Midbrain (tissue), 1 donor: ENCODE measurements at regions not wholly inside any gene's neighbourhood (a gene's known extent, or its start where the extent isn't known, plus 50 kb on each side); places are given as distances from the start of the nearest gene placed in this dataset.
A peak's percentile ranks its signal among the peaks of the same experiment; 100 is the strongest.
"Not testable (repeated sequence)": the region's sequence is repeated elsewhere in the genome, so short reads cannot be mapped to it uniquely, and the experiment has no call there.

Experiments used
- DNase-seq: peaks from one replicate; lab custom pipeline; 2025; lab: John Stamatoyannopoulos, UW

- no peak for DNase-seq
Observed at GRCh38 chrX:117680286-117680685, 436.3 kb downstream of the KLHL13 start.

- no peak for DNase-seq
Observed at GRCh38 chrX:117653396-117653795, 463.2 kb downstream of the KLHL13 start.

GRCh38 chrX:117645639-117646038, 471.0 kb downstream of the KLHL13 start:
- DNase-seq: no peak

- DNase-seq: no peak
Observed at GRCh38 chrX:117641913-117642656, 474.5 kb downstream of the KLHL13 start.

DNA sequence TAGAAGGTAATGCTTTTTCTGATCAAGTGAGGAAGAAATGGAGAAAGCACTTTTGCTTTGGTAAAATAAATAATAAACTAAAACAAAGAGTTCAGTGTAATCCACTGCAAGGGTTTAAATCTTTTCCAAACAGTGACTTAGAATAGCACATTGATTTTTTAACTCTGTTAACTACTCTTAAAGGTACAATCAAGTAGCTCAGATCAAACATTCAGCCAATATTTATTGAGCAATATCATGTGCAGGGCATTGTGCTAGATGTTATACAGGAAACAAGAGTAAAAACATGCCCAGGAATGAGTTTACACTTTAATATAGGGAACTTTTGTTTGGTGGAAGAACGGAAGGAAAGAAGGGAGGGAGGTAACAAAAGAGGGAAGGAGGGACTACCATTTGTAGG, 479.8 kb downstream of the KLHL13 start:
- DNase-seq: no peak

DNA sequence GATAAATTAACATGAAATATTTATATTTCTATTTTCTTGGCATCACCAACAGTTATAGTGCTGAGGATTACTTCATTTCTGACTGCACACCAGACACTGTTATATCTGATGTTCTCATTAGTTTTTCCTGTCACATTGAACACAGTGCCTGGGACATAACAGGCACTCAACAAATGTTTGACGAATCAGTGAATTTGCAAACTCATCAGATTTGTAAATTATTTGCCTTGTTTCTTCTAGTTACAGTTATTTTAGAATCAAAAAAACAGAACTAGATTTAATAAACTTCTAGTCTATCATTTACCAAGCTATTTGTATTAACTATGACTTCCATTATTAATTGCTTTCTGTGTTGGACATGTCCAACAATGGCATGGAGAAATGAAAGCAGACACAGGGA, 483.3 kb downstream of the KLHL13 start:
- no peak for DNase-seq

GRCh38 chrX:117628381-117628780, 488.2 kb downstream of the KLHL13 start:
- no peak for DNase-seq

GRCh38 chrX:117610806-117611205, 505.8 kb downstream of the KLHL13 start:
- no peak for DNase-seq

DNA sequence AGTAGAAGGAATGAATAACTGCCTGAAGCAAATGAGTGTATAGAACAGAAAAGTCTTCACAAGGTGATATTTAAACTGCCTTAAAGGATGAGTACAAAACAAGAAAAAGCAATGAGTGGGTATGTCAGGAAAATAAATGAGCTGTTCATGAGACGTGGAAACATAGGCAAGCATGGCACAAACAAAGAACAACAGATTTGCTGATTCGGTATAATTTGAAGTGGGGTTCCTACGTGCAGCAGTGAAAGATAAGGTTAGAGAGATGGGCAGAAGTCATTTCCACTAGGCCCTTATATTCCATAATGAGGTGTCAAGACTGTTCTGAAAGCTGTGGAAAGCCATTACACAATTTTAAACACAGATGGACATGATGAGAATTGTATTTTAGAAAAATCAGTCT, 506.6 kb downstream of the KLHL13 start:
- DNase-seq: no peak

DNA sequence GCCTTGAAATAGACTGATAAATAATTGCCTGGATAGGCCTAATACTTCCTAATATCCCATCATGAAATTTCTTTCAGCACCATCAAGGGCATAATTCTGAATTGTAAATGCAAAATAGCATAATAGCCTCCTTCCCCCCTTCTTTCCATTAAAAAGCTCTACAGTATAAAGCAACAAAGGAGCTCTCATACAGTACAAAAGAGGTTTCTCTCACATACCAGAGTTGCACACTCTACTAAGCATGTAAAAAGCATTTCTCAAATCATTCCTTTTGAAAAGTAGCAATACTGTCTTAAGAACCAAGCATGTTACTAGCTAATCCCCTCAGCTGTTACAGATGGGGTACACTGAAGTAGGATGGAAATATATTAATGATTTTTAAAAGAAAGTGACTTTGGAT, 509.0 kb downstream of the KLHL13 start:
- no peak for DNase-seq

GRCh38 chrX:117606101-117606500, 510.5 kb downstream of the KLHL13 start:
- DNase-seq: not testable (repeated sequence)

DNA sequence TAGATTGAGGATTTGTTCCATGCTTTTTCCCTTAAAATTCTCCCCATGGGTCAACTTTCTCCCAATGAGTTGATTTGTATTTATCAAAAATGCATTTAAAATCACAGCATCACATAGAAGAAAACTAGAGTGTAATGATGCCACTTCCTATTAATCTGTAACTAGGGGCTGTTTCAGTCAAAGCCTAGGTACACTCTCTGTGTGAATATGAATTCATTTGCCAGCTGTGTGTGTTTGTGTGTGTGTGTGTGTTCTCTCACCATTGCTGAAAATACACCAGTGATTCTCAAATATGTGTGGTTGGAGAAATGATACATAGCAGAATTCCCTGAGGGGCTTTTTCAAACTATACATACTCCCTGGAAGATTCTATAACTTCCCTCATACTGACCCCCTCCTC, 546.5 kb downstream of the KLHL13 start:
- no peak for DNase-seq

DNA sequence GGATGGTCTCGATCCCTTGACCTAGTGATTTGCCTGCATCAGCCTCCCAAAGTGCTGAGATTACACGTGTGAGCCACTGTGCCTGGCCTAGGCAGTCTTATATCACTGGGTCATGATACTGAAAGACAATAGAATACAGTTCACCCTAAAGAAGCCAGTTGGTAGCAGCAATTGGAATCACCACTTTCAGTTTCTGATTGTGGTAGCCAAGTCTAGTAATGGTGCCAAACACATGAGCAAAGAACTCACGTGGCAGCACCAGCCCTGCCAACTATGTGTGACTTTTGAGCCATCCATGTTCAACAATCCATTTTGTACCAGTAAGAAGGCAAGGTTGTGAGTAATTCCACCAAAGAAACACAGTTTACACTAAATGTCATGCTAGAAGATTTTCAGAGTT, 548.4 kb downstream of the KLHL13 start:
- no peak for DNase-seq

GRCh38 chrX:117543885-117544284, 572.7 kb downstream of the KLHL13 start:
- no peak for DNase-seq

GRCh38 chrX:117539090-117539418, 577.6 kb downstream of the KLHL13 start:
- DNase-seq: no peak

- peak; percentile 12 for DNase-seq
Observed at GRCh38 chrX:117538178-117539089, 578.2 kb downstream of the KLHL13 start.

DNA sequence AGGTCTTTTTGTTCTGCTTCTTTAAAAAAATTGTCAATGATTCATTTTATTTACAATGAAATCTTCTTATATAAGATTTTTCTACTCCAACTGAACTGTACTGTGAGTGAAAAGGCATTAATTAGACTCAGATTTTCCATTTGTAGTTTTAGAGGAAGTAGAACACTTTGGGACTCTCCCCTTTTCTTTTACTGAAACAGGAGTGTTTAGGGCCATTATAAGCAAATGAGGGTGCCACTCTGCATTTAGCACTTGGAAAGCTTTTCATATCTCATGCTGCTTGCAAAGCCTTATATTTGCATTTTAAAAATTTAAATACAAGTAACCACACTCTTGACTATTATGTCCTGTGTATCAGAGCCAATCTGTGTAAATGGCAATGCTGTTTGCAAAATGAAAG, 584.3 kb downstream of the KLHL13 start:
- no peak for DNase-seq

- no peak for DNase-seq
Observed at GRCh38 chrX:117522725-117523700, 593.6 kb downstream of the KLHL13 start.

- no peak for DNase-seq
Observed at GRCh38 chrX:117517994-117518393, 598.6 kb downstream of the KLHL13 start.

GRCh38 chrX:117511379-117511778, 605.2 kb downstream of the KLHL13 start:
- no peak for DNase-seq

DNA sequence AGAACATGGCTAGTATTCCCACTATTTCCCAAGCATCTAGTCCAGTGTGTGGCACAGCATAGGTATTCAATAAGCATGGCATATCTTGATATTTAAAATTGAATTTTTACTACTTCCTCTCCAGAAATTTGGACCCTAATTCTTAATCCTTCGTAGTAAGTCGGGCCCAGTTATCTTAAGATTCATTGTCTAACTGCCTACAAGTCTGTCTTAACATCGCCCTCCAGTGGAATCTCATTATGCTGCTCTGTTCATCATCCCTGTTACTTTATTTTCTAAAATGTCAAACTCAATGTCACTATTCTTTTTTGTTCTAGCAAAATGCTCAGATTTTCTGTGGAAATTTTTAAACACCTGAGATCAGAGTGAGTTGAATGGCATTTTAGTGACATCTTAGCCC, 606.2 kb downstream of the KLHL13 start:
- peak; percentile 3 for DNase-seq

DNA sequence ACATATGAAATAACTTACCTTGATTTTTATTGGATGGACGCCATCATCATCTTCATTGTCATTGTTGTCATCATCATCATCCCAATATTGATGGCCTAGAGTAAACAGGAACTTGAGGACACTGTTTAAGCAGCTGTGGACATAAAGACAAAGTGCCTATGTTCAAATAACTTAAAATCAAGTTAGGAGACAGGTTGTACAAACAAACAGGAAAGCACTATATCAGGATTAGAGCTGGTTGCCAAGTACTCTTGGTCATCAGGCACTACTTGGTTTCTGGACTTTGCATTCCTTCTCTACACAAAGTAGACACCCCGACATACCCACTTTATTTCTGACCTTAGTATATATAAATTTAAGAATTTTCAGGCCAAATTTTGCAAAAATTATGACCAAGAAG, 608.6 kb downstream of the KLHL13 start:
- DNase-seq: no peak
